ENCODE measurements at regions not wholly inside any gene's neighbourhood (a gene's known extent, or its start where the extent isn't known, plus 50 kb on each side); places are given as distances from the start of the nearest gene placed in this dataset.

DNA sequence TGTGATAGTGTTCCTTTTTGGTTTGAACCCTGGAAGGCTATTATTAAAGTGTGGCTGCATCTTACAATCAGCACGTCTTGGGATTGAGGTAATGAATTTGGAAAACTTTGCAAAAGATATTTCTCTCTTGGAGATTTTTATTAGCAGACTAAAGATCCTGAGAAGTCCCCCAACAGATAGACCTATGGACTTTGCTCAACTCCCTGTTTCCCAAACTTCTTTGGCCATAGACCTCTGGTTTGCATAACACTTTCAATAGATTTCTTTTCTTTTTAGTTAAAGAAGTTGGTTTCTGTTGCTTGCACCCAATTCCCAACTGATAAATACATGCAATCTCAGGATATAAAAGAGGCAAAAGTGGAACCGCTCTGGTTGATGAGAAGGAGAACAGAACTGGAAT is 465.8 kb upstream of the PROK2 start:
- no peak for DNase-seq
- Mint-ChIP-seq H3K9me3 (peaks cover 18% of the 10 kb centered on the region), H3K27ac (no peak overlapping the region), H3K36me3 (ENCODE audit: low read depth) (no peaks in the 10 kb centered on the region), H3K27me3 (ENCODE audit: low read depth, poor library complexity) (peaks cover 12% of the 10 kb centered on the region), H3K4me1 (peaks cover 13% of the 10 kb centered on the region), H3K4me3 (no peak overlapping the region)
- TF ChIP-seq, protein P1, sequence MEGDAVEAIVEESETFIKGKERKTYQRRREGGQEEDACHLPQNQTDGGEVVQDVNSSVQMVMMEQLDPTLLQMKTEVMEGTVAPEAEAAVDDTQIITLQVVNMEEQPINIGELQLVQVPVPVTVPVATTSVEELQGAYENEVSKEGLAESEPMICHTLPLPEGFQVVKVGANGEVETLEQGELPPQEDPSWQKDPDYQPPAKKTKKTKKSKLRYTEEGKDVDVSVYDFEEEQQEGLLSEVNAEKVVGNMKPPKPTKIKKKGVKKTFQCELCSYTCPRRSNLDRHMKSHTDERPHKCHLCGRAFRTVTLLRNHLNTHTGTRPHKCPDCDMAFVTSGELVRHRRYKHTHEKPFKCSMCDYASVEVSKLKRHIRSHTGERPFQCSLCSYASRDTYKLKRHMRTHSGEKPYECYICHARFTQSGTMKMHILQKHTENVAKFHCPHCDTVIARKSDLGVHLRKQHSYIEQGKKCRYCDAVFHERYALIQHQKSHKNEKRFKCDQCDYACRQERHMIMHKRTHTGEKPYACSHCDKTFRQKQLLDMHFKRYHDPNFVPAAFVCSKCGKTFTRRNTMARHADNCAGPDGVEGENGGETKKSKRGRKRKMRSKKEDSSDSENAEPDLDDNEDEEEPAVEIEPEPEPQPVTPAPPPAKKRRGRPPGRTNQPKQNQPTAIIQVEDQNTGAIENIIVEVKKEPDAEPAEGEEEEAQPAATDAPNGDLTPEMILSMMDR (IDR thresholded peaks at IDR 0.05) = no peak

DNA sequence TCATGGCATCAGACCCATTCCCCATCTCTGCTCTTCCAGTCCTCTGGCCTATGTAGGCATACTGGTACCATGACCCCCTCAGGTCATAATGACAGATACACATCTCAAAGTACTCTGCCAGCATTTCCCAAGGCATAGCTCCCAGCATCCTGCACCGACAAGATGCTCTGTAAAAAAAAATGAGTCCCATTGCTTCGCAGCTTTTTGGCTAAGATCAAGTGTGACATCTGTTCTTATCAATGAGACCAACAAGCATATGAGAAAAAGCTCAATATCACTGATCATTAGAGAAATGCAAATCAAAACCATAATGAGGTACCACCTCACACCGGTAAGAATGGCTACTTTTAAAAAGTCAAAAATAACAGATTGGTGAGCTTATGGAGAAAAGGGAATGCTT is 463.9 kb upstream of the PROK2 start:
- H3K9me3 Mint-ChIP-seq = peaks cover 18% of the 10 kb centered on the region
- H3K27ac Mint-ChIP-seq = no peak overlapping the region
- peaks cover 15% of the 10 kb centered on the region for H3K27me3 Mint-ChIP-seq (ENCODE audit: low read depth, poor library complexity)
- no peak overlapping the region for H3K4me3 Mint-ChIP-seq
- no peaks in the 10 kb centered on the region for H3K36me3 Mint-ChIP-seq (ENCODE audit: low read depth)
- TF ChIP-seq, protein P1 (IDR thresholded peaks at IDR 0.05) = no peak
- no peak for DNase-seq
- H3K4me1 Mint-ChIP-seq = peaks cover 15% of the 10 kb centered on the region

DNA sequence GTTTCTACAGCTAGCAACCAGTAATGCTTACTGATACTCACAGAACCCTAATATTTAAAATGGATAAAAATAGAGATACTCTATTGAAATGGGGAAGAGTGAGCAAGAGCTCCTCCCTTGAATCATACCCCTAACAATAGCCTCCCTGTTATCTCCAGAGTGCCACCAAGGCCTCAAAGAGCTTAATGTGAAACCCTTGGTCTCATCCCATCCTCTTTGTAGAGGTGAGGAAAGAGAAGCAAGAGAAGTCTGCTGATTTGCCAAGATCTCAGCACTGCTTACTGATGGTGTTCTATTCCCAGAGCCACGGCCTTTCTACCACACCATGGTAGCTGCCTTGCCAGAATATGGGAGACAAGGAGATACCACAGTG is 463.4 kb upstream of the PROK2 start:
- Mint-ChIP-seq H3K36me3 (ENCODE audit: low read depth) (no peaks in the 10 kb centered on the region), H3K4me1 (peaks cover 15% of the 10 kb centered on the region), H3K9me3 (peaks cover 16% of the 10 kb centered on the region), H3K4me3 (no peak overlapping the region), H3K27ac (no peak overlapping the region), H3K27me3 (ENCODE audit: low read depth, poor library complexity) (peaks cover 15% of the 10 kb centered on the region)
- TF ChIP-seq, protein P1 (IDR thresholded peaks at IDR 0.05) = no peak
- no peak for DNase-seq

DNA sequence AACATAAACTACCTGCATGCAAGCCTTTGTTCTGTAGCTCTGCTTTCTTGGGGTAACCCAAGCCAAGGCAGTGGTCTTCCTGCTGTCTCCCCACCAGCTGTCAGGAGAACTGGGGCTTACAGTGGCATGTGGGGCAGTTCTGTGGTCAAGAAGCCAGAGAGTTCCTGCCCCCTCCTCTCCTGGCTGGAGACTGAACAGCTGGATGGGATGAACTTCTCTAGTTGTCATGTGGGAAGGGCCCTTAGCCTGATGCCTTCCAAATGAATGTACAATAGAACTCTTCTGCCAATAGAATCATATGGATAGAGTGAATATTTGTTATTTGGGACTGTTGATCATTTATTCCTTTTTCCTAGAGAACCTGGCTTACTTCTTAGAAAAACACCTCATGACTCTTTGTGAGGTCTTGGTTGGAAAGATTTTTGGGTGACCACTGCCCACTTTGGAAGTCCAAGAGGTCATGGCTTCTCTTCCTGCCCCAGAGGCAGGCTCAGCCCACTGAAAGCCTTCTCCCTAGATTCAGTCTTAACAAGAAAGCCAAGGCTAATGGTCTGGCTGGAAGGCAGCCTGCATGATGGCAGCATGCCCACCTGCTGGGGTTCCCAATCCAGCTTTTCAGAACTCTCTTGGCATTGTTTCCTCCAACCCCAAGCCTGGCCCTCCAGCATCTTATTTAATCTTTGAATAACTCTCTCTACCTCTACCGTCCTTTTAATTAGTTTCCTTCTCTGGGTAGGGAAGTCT is 462.9 kb upstream of the PROK2 start:
- Mint-ChIP-seq H3K9me3 (peaks cover 14% of the 10 kb centered on the region), H3K4me1 (peaks cover 15% of the 10 kb centered on the region), H3K36me3 (ENCODE audit: low read depth) (no peaks in the 10 kb centered on the region), H3K27ac (no peak overlapping the region), H3K4me3 (no peak overlapping the region), H3K27me3 (ENCODE audit: low read depth, poor library complexity) (peaks cover 12% of the 10 kb centered on the region)
- TF ChIP-seq, protein P1 (IDR thresholded peaks at IDR 0.05) = no peak
- no peak for DNase-seq

DNA sequence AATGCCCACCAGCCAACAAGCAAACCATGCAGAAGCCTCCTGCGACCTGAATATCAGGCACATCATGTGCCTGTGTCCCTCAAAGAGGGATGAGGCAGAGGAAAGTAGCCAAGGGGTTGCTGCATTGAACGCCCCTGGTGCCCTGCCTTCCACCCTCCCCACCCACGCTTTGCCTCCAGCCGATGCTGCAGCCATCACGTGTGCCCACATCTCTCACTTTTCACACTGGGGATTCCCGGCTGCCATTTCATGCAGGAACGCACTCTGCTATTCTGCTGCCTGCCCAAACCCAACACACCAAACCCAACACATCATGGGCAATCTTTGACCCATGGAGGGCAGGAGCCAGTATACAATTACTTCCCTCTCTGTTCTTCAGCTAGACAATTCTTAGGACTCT is 462.2 kb upstream of the PROK2 start:
- H3K27me3 Mint-ChIP-seq (ENCODE audit: low read depth, poor library complexity) = peaks cover 12% of the 10 kb centered on the region
- TF ChIP-seq, protein P1 (IDR thresholded peaks at IDR 0.05) = no peak

DNA sequence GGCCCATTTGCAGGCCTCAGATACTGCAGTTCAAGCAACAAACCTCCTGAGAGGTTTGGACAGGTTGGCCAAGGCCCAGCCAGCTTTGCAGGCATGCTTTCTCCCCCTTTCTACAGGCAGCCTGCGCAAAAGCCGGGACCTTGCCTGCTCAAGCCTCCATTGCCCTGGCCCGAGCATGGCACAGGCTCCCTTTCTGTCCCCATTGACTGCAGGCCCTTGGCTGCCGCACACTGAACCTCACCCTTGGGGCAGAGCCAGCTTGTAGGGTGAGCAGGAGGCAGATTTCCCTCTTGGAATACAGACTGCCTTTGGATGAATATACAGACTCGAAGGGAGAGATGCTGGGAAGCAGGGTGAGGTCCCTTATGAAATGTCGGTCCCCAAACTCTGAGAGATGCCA is 461.7 kb upstream of the PROK2 start:
- no peak for DNase-seq
- Mint-ChIP-seq H3K4me1 (peaks cover 19% of the 10 kb centered on the region), H3K9me3 (peaks cover 4% of the 10 kb centered on the region), H3K4me3 (no peak overlapping the region), H3K27ac (no peak overlapping the region), H3K27me3 (ENCODE audit: low read depth, poor library complexity) (peaks cover 12% of the 10 kb centered on the region), H3K36me3 (ENCODE audit: low read depth) (no peaks in the 10 kb centered on the region)
- TF ChIP-seq, protein P1 (IDR thresholded peaks at IDR 0.05) = no peak

More for the DNA sequence above, 462.2 kb upstream of the PROK2 start:
- H3K4me1 Mint-ChIP-seq = peaks cover 19% of the 10 kb centered on the region
- H3K27ac Mint-ChIP-seq = no peak overlapping the region
- no peak overlapping the region for H3K4me3 Mint-ChIP-seq
- DNase-seq = no peak
- H3K36me3 Mint-ChIP-seq (ENCODE audit: low read depth) = no peaks in the 10 kb centered on the region
- peaks cover 8% of the 10 kb centered on the region for H3K9me3 Mint-ChIP-seq
